Thyroid gland (tissue), 4 donors: ENCODE measurements at regions not wholly inside any gene's neighbourhood (a gene's known extent, or its start where the extent isn't known, plus 50 kb on each side); places are given as distances from the start of the nearest gene placed in this dataset.

Experiments
- DNase-seq, 2 donors: peaks; one replicate each; pipeline ENCODE4 v3.0.0-alpha.2; 2019
- H3K27ac ChIP-seq, 3 donors: fragments of 200-600 bp; sonication (generic); 1 replicate in 2 of 3; 2 replicates in 1 of 3; pipeline ENCODE4 v1.5.1; 2016 to 2019; ENCODE audit warnings: mild to moderate bottlenecking in 1 of 3, moderate library complexity in 1 of 3
- H3K27me3 ChIP-seq: fragments of 200-600 bp; sonication (generic); one replicate; pipeline ENCODE4 v1.5.1; 2019
- H3K36me3 ChIP-seq, 2 donors: fragments of 200-600 bp; sonication (generic); one replicate each; pipeline ENCODE4 v1.5.1; 2016 to 2019
- H3K4me1 ChIP-seq, 2 donors: fragments of 200-600 bp; sonication (generic); one replicate each; pipeline ENCODE4 v1.5.1; 2017 to 2019
- H3K4me3 ChIP-seq, 3 donors: fragments of 200-600 bp; sonication (generic); replicated peaks in 1 of 3; 1 replicate in 2 of 3; 2 replicates in 1 of 3; pipeline ENCODE4 v1.5.1; 2016; ENCODE audit warnings: mild to moderate bottlenecking in 1 of 3
- H3K9me3 ChIP-seq: fragments of 200-600 bp; sonication (generic); one replicate; pipeline ENCODE4 v1.5.1; 2017
- CTCF ChIP-seq, 6 experiments: fragments of 200-600 bp in 3 of 6; fragments of 450-650 bp in 3 of 6; sonication (generic) in 3 of 6; IDR thresholded peaks; one replicate each; pipeline ENCODE4 v1.5.1; 2016 to 2019; ENCODE audit warnings: antibody characterized with exemption in 6 of 6, mild to moderate bottlenecking in 2 of 6, inconsistent platforms in 1 of 6, moderate library complexity in 1 of 6
- POLR2A ChIP-seq, 2 donors: fragments of 450-650 bp; IDR thresholded peaks; one replicate each; pipeline ENCODE4 v1.6.1; 2017; ENCODE audit warnings: antibody characterized with exemption in 2 of 2, mild to moderate bottlenecking in 2 of 2, moderate library complexity in 1 of 2
- WGBS, 2 donors: methylation state at CpG; one replicate each; pipeline ENCODE4 v1.1.5; 2017; 5-methylcytosine and 5-hydroxymethylcytosine counted together
- intact Hi-C: fragments of 100-400 bp; cut with DNase I; formaldehyde crosslinking; loops from one replicate; pipeline ENCODE4 v1.15.1; 2023

DNA sequence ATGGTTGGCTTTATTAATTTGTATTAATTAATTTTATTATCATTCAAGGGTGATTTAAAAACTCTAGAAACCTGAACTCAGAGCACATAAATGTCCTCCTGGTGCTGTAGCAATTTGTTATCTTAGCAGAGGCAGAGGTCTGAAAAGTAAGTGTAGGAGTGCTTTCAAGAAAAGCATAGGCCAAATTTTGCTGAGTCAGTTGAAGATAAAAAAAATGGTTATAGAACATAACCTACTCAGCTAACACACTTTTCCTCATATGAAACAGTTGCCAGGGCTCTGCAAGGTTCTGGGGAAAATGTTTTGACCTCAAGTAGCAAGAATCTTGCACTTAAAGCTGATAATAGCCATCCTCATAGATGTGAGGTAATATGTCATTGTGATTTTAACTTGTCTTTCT is 53.5 kb upstream of the CHODL start:
- Histone ChIP-seq H3K4me3 (no peak overlapping the region), H3K27me3 (no peaks in the 10 kb centered on the region), H3K4me1 (no peaks in the 10 kb centered on the region), H3K9me3 (no peaks in the 10 kb centered on the region), H3K27ac (no peak overlapping the region), H3K36me3 (no peaks in the 10 kb centered on the region)
- no peak for DNase-seq
- TF ChIP-seq CTCF (IDR thresholded peaks at IDR 0.05) (no peak), POLR2A (IDR thresholded peaks at IDR 0.05) (no peak)
- intact Hi-C loops: no loop called here

GRCh38 chr21:18178509-18178908 is 66.1 kb upstream of the CHODL start:
- DNase-seq: no peak
- intact Hi-C loops: no loop called here
- no peak for TF ChIP-seq CTCF (IDR thresholded peaks at IDR 0.05)
- no peak for TF ChIP-seq POLR2A (IDR thresholded peaks at IDR 0.05)

DNA sequence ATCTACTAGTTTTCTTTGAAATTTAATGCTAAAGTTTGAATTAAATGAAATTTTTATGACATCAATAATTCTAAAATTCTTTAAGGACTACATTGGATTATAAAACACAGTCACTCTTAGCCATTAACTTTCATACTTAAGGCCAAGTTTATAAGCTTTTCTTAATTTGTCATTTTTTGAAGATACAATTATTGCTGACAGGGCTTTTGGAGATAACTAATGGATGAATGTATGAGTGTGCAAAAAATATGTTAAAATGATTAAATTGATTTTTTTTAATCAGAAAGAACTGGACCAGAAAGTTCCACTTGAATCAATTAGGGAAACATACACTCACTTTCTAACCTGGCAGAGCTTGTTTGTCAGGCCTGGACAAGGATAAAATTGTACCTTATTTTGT is 70.3 kb upstream of the CHODL start:
- no peak for DNase-seq
- intact Hi-C loops: no loop called here
- Histone ChIP-seq H3K9me3 (no peaks in the 10 kb centered on the region), H3K27ac (no peak overlapping the region), H3K27me3 (no peaks in the 10 kb centered on the region), H3K4me3 (no peak overlapping the region), H3K4me1 (no peaks in the 10 kb centered on the region), H3K36me3 (no peaks in the 10 kb centered on the region)
- no peak for TF ChIP-seq CTCF (IDR thresholded peaks at IDR 0.05)

More at GRCh38 chr21:18178509-18178908, 66.1 kb upstream of the CHODL start:
- no peaks in the 10 kb centered on the region for H3K36me3 ChIP-seq
- H3K4me1 ChIP-seq: no peaks in the 10 kb centered on the region
- H3K9me3 ChIP-seq: no peaks in the 10 kb centered on the region
- H3K27me3 ChIP-seq: no peaks in the 10 kb centered on the region
- no peak overlapping the region for H3K27ac ChIP-seq
- no peak overlapping the region for H3K4me3 ChIP-seq

- Histone ChIP-seq H3K4me1 (no peaks in the 10 kb centered on the region), H3K27ac (no peak overlapping the region), H3K9me3 (no peaks in the 10 kb centered on the region), H3K36me3 (no peaks in the 10 kb centered on the region), H3K4me3 (no peak overlapping the region), H3K27me3 (no peaks in the 10 kb centered on the region)
- DNase-seq: no peak
- 92 to 95% methylated on average over 1 of the region's 2 CpGs for WGBS, 2 donors
- TF ChIP-seq POLR2A (IDR thresholded peaks at IDR 0.05) (no peak), CTCF (IDR thresholded peaks at IDR 0.05) (no peak)
- intact Hi-C loops: no loop called here
These were observed 73.8 kb upstream of the CHODL start for GRCh38 chr21:18170829-18171228.

DNA sequence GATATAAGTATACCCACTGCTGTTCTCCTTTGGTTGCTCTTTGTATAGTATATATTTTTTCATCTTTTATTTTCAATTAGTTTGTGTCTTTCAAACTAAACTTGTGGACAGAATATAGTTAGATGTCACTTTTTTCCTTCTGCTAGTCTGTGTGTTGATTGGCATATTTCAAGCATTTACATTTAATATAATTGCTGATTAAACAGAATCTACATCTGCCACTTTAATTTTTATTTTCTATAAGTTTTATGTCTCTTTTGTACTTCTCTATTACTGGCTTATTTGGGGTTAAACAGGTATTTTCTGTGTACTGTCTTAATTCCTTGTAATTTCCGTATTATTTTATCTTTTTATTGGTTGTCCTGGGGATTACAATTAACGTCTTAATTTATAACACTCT is 74.4 kb upstream of the CHODL start:
- Histone ChIP-seq H3K36me3 (no peaks in the 10 kb centered on the region), H3K4me1 (no peaks in the 10 kb centered on the region), H3K9me3 (no peaks in the 10 kb centered on the region), H3K27ac (no peak overlapping the region), H3K4me3 (no peak overlapping the region), H3K27me3 (no peaks in the 10 kb centered on the region)
- no peak for DNase-seq
- TF ChIP-seq CTCF (IDR thresholded peaks at IDR 0.05) (no peak), POLR2A (IDR thresholded peaks at IDR 0.05) (no peak)
- intact Hi-C loops: no loop called here
- WGBS, 2 donors: 95 to 97% methylated on average over 2 of the region's 2 CpGs
